ENCODE measurements at regions not wholly inside any gene's neighbourhood (a gene's known extent, or its start where the extent isn't known, plus 50 kb on each side); places are given as distances from the start of the nearest gene placed in this dataset.

- no peak for DNase-seq
Measured at GRCh38 chr4:114184901-114185300, 205.5 kb upstream of the ARSJ start.

GRCh38 chr4:114187592-114187991, 208.1 kb upstream of the ARSJ start:
- DNase-seq = no peak

- no peak for DNase-seq
Measured at GRCh38 chr4:114191496-114191895, 212.0 kb upstream of the ARSJ start.

GRCh38 chr4:114192854-114193253, 213.4 kb upstream of the ARSJ start:
- DNase-seq = no peak

GRCh38 chr4:114193624-114194399, 214.4 kb upstream of the ARSJ start:
- no peak for DNase-seq

- DNase-seq = no peak
Measured at GRCh38 chr4:114196606-114197005, 217.2 kb upstream of the ARSJ start.

- DNase-seq = no peak
Measured at GRCh38 chr4:114200026-114200425, 220.6 kb upstream of the ARSJ start.

- DNase-seq = no peak
Measured at GRCh38 chr4:114205261-114205660, 225.8 kb upstream of the ARSJ start.

- no peak for DNase-seq
Measured at GRCh38 chr4:114208574-114209151, 229.2 kb upstream of the ARSJ start.

- no peak for DNase-seq
Measured at GRCh38 chr4:114209584-114209983, 230.1 kb upstream of the ARSJ start.

GRCh38 chr4:114211556-114211955, 232.1 kb upstream of the ARSJ start:
- DNase-seq = no peak

GRCh38 chr4:114217150-114217817, 237.8 kb upstream of the ARSJ start:
- no peak for DNase-seq

- no peak for DNase-seq
Measured at GRCh38 chr4:114223580-114223979, 244.1 kb upstream of the ARSJ start.

- no peak for DNase-seq
Measured at GRCh38 chr4:114225436-114225835, 246.0 kb upstream of the ARSJ start.

- no peak for DNase-seq
Measured at GRCh38 chr4:114226179-114226578, 246.7 kb upstream of the ARSJ start.

- no peak for DNase-seq
Measured at GRCh38 chr4:114226968-114227760, 247.7 kb upstream of the ARSJ start.

GRCh38 chr4:114229706-114230105, 250.3 kb upstream of the ARSJ start:
- peak; percentile 12 to 46 for DNase-seq

GRCh38 chr4:114236171-114236769, 256.8 kb upstream of the ARSJ start:
- DNase-seq = no peak

GRCh38 chr4:114237997-114238396, 258.6 kb upstream of the ARSJ start:
- no peak for DNase-seq

- no peak for DNase-seq
Measured at GRCh38 chr4:114249561-114249960, 270.1 kb upstream of the ARSJ start.

- DNase-seq = no peak
Measured at GRCh38 chr4:114249976-114250375, 270.5 kb upstream of the ARSJ start.

GRCh38 chr4:114250439-114250891, 271.0 kb upstream of the ARSJ start:
- DNase-seq = no peak

GRCh38 chr4:114251020-114251419, 271.6 kb upstream of the ARSJ start:
- no peak for DNase-seq

Data from NCI-H524 (cell line).